NCI-H146 treated with DMSO at 0.1 percent for 48 hours (cell line): ENCODE measurements at regions not wholly inside any gene's neighbourhood (a gene's known extent, or its start where the extent isn't known, plus 50 kb on each side); places are given as distances from the start of the nearest gene placed in this dataset.
"Not testable (repeated sequence)": the region's sequence is repeated elsewhere in the genome, so short reads cannot be mapped to it uniquely, and the experiment has no call there.

ENCODE experiments used
- DNase-seq: peaks from one replicate; lab custom pipeline; 2025; ENCODE audit not compliant: unreplicated experiment; lab: John Stamatoyannopoulos, UW

DNA sequence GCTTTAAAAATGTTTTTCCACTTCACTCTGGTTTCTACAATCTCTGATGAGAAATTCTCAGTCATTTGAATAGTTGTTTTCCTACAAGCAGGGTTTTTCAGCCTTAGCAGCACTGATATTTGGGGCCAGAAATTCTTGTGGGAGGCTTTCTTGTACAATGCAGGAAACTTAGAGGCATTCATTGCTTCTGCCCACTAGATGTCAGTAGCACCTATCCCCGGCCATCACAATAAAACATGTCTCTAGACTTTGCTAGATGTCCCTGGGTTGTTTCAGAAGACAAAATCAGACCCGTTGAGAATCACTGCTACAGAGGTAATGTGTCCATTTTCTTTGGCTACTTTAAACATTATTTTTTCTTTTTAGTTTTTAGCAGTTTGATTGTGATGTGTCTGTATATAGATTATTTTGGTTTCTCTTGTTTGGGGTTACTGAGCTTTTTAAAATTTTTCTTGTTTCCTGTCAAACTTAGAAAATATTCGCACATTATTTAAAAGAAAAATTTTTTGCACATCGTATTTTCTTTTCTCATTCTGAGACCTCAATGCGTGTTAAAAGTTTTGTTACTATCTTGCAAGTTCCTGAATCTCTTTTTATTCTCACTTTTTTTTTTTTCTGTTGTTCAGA is 60.8 kb upstream of the CCDC179 start:
- no peak for DNase-seq

DNA sequence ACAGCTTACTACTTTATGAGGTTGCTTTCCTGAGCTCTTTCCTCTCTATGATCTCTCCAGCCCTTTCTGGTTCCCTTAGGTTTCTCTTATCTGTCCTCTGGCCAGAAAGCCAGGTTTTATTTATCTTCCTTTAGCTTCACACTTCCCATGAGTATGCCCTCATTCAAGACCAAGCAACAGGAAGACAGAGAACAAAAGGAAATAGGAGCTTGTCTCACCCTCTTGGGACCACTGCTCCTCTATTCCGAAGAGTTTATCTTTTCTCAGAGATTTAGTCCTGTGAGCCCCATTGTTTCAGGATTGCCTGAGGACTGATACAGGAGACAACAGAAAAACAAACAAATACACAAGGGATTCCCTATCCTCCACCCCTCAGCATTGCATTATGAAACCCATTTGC is 62.4 kb upstream of the CCDC179 start:
- no peak for DNase-seq

DNA sequence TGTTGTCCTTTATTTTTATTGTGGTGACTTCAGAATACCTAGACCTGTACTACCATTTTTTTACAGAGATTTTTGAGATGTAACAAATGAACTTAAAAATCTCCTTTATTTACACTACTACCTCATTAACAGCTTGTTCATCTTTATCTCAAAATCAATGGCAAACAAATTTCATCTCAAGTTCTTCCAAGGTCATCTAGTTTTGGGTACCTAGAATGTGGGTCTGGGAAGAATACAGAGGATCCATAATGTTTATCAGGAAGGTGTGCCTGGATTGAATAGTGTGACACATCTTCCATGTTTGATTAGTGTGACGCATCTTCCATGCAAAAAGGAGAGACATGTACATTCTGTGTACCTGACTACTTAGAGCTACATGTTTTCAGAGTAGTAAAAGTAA is 63.3 kb upstream of the CCDC179 start:
- DNase-seq: no peak

DNA sequence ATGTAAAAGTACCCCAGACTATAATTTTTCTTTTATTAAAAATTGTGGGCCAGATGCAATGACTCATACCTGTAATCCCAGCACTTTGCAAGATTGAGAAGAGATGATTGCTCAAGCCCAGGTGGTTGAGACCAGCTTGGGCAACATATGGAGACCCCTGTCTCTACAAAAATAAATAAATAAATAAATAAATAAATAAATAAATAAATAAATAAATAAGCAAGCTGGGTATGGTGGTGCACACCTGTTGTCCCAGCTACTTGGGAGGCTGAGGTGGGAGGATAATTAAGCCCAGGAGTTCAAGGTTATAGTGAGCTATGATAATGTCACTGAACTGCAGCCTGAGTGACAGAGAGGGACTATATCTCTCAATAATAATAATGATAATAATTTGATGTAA is 66.1 kb upstream of the CCDC179 start:
- DNase-seq: no peak

DNA sequence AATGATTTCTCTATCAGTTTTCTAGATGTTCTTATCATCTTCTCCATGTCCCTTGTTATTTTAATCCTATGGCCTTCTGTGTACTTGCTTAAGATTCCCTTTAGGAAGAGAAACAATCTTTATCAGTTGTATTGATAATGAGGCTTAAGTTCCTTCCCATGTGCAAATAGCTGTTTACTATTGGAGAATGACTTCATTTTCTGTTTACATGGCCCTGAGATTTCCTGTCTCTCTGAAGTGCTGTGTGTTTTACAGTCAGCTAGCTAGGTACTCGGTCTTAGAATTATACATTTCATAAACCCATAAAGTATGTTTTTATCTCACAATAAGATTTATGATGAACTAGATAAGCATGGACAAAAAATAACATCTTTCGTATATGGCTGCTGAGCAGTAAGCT is 67.5 kb upstream of the CCDC179 start:
- DNase-seq: no peak

DNA sequence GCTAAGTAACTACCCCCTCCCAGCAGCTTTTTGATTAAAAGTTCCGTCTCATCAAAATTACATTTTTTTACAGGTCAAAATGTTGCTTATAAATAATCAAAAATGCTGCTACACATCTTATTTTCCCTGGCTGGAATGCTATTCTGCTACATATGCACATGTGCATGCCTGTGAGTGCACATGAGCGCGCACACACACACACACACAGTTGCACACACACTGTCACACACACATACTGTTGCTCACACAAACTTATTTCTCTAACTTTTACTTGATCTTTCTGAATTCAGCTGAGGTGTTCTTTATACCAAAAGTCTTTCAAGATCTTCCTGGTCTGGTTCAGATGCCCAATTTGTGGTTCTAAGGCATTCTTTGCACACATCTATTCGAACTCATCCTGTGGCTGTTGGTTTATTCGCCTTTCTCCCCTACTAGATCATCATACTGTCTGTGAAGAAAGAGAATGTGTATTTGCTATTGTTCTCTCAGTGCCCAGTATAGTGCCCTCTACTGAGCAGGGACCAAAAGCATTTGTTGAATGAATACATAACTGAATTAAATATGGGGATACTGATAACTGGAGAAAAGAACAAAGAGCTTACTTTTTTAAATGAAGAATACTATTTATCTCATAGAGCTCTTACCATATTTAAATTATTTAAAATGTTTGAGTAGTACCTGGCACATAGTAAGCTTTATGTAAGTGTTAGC is 68.1 kb upstream of the CCDC179 start:
- no peak for DNase-seq

DNA sequence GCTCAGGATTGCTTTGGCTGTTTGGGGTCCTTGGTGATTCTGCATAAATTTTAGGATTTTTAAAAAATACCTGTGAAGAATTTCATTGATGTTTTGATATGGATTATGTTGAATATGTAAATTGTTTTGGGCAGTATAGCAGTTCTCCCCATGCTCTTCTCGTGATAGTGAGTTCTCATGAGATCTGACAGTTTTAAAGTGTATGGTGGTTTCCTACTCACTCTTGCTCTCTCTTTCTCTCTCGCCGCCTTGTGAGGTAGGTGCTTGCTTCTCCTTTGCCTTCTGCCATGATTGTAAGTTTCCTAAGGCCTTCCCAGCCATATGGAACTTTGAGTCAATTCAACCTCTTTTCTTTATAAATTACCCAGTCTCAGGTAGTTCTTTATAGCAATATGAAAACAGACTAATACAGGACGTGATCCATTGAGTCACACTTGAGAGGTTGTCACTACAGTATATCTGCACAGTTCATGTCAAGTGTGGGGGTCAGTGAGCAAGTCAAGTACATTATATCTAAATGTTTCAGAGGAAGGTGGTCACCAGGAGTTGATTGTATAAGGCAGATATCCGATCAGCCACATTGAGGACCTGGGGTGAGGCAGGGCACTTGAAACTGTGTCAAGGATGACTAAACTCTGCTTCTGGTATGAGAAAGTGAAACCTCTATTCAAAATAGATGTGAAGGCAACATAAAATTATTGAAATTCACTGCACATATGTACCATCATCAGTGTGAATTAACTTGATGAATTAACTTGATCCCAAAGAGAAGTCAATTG is 70.7 kb upstream of the CCDC179 start:
- no peak for DNase-seq

DNA sequence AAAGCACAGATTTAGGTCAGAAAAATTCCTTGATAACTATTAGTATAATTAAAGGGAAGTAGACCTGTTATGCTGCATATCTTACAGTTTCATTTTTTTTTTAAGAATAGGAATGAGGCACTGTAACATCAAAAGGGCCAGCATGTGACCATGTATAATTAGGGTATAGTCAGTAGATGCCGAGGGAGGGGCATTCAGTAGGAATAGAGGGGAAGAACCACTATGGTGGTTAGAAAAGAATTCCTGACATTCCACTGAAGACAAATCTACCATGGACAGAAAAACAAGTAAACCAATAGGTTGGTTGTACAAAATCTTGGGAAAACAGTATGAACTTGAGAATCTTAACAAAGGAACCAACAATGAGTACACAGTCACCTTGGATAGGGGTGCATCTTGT is 78.4 kb upstream of the CCDC179 start:
- DNase-seq: no peak

DNA sequence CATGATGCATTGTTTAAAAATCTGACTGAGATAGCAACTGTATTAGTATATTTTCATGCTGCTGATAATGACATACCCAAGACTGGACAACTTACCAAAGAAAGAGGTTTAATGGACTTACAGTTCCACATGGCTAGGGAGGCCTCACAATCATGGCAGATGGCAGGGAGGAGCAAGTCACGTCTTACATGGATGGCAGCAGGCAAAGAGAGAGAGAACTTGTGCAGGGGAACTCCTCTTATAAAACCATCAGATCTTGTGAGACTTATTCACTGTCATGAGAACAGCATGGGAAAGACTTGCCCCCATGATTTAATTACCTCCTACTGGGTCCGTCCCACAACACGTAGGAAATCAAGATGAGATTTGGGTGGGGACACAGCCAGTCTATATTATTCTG is 81.3 kb upstream of the CCDC179 start:
- DNase-seq: not testable (repeated sequence)

DNA sequence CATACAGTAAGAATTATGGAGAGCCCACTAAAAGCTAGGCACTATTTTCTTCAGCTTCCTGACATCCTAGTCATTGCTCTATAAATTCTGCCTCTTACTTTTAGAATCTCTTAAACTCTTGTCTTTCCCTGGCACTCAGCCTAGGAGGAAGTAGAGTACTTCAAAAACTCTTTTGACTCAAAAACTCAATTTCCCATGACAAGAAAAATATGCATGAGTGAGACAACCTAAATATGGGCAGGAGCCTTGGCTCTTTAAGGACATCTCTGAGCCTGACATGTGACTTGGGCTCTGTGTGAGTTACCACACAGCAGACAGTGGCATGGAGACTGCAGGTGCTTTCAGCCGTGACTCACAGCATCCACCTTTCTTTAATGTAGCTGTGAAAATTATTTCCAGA is 97.5 kb upstream of the CCDC179 start:
- DNase-seq: no peak

DNA sequence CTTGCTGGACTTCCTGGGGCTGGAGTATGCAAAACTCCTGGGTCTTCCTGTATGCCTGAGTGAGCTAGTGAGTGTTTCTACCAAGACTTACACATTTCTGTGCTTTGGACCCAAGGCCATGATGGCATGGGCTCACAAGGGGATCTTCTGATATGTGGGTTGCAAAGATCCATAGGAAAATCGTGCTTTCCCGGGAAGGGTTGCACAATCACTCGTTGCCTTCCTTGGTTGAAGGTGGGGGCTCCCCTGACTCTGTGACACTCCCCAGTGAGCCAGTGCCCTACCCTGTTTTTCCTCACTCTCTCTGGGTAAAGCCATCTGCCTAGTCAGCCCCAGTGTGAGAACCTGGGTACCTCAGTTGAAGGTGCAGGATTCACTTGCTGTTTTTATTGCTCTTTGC is 114.0 kb upstream of the CCDC179 start:
- DNase-seq: no peak

DNA sequence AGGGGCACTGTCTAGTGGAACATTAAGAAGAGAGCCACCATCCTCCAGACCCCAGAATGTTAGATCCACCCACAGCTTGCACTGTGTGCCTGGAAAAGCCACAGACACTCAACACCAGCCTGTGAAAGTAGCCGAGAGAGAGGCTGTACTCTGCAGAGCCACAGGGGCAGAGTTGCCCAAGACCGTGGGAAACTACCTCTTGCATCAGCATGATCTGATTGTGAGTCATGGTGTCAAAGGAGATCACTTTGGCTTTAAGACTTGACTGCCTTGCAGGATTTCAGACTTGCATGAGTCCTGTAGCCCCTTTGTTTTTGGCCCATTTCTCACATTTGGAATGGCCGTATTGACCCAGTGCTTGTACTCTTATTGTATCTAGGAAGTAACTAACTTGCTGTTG is 115.9 kb upstream of the CCDC179 start:
- no peak for DNase-seq

DNA sequence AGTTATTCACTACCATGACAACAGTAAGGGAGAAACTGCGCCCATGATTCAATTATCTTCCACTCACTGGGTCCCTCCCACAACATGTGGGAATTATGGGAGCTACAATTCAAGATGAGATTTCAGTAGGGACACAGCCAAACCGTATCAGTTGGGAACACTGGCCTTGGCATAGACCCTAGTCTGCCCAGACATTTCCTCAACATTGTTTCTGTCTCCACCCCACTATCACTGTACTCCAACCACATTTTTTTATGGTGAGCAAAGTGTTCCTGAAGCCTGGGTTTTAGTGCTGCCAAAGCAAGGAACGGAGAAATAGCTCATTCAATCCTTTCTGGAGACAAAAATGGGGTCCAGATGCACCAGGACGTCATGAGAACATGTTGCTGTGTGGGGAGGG is 122.6 kb upstream of the CCDC179 start:
- DNase-seq: no peak

DNA sequence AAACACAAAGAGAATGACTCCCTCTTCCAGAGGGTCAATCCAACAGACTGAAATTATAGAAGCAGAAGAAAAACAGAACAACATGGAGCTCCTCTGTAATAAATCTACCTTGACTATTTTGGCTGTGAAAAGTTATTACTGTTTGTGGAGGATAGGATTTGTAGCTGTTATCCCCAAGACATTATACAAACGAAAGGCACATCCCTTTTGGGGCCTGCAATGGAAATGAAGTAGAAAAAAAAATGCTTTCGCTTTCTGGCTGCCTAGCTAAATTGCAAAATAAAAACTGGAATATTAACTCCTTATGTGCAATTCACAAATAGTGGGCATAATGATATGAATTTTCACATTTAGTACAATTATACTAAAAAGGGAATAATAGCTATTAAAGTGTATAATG is 123.8 kb upstream of the CCDC179 start:
- no peak for DNase-seq

DNA sequence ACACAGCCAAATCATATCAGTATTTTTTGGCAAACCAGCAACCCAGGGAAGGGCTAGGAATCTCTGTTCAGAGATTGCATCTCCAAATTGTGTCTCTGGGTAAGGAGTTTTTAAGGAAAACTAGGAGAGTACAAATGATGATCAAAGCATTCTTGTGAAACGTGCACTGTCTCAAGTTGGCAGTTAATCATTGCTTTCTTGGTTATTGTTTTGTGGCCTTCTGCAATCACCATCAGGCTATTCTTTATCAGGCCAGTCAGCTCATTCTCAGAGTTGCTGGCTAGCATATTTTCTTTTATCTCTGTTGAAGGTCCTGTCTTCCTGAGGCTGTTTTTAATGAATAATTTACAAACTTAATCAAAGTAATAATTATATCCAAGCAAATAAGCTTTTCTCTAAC is 129.1 kb upstream of the CCDC179 start:
- DNase-seq: no peak

DNA sequence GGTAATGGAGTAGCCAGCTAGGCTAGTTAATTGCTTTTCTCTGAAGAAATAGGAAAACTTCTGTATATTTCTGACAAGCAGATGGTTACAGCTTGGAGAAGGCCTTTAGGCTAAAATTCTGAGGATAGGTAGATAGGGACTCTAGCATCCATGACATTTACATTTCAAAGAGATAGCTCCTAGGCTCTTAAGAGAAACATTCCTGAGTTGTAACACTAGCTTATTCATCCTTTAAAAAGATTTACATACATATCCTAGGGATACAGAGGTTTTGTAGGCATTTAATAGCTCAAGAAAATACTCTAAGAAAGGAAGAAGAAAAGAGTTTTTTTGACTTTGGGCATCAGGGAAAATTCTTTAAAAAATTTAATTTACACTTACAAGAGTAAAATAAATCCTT is 130.9 kb upstream of the CCDC179 start:
- DNase-seq: no peak

DNA sequence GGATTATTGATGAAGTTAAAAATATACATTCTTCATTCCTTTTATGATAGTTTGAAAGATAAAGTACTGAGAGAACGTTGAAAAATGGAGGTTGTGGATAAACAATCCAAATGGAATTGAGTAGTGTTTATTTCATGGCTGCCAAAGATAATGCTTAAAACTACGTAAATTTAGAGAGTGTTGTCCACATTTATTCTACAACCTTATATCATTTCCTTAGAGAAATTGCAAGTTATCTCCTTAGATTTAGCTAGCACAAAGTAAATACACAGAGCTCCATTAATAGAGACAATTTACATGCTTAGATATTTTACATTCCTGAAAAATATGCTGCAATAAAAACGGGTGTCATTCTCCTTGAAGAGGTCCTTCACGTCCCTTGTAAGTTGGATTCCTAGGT is 146.5 kb upstream of the CCDC179 start:
- DNase-seq: no peak

DNA sequence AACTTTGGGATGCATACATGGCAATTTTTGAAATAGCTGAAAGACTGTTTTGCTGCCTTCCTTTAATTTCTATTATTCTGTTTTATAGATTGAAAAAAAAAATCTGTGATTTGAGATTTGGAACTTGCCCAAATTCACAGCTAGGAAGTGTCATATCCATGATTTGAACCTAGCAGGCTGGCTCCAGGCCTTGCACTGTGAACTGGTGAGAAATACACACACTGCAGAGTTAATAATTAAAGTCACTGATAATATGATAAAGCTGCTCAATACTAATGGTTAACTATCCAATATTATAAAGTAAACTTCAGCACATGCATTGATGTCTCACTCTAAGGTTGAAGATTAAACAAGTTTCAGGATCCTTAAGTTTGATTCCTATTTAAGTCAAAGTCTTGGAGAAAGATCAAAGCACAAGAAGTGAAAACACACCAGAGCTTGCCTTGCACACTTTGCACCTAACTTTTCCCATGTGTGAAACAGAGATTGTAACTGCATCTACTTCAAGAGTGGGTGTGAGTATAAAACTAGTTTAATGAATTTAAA is 150.6 kb upstream of the CCDC179 start:
- DNase-seq: no peak

DNA sequence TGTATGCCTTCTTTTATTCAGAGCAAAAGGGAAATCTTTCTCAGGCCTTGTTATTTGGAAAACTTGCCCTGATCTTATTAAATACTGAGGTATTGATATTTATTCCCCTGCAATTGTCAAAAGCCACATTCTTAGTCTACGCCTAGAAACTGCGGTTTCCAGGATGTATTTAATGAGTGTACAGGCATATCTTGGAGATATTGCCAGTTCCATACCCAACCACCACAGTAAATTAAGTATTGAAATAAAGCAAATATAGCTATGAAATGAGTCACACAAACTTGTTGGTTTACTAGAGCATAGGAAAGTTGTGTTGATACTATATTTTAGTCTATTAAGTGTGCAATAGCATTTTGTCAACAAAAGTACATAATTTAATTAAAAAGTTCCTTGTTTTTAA is 152.7 kb upstream of the CCDC179 start:
- no peak for DNase-seq

DNA sequence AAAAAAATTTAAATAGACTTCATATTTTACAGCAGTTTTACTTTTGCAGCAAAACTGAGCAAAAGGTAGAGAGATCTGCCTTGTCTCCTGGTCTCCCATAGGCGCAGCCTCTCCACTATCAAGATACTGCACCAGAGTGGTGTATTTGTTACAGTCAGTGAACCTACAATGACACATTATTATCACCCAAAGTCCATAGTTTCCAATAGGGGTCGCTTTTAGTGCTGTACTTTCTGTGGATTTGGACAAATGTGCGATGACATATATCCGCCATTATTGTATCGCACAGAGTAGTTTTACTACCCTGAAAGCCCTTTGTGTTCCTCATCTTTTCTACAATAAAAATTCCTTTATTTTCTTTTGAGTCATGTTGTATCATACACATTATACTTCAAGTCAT is 153.2 kb upstream of the CCDC179 start:
- DNase-seq: no peak

DNA sequence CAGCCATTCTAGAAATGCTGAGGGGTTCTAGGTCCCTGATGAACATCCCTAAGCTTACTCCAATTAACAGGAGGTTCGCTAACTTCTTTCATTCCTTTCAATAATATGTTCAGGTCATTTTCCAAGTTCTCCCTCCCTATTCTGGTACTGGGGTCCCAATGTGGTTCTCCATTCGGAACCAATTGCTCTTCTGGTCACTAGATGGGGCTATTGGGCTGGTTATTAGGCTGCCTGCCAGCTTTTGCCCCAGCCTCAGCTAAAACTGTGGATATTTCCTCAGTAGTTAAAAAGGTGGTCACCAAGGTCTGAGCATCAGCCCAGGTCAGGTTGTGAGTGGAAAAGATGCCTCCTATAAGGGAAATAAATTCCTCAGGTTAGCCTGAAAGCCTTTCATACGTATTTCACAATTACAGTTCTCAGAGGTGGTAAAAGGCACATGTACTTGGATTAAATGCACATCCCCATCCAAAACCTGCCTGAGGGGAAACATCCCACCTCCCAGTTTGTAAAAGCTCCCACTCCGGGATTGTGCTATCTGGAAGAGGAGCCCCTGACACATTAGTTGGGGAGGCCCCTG is 161.1 kb upstream of the CCDC179 start:
- no peak for DNase-seq

DNA sequence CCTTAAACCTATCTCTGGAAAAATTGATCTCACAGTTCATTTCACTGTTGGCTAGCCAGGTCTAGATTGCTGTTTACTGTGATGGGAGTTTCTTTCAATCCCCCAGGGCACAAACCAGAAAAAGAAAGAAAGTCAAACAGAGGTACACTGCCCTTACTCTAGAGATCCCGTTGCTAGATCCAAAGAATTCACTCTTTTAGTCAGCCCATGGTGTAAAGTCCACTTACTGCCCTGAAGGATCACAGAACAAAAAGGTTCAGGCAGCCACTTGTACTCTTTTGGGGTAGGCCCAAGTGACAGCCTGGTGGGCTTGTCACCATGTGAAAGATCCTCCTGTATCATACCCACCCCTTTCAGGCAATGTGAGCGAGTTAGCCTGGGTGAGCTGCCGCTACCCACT is 162.6 kb upstream of the CCDC179 start:
- DNase-seq: no peak
